ENCODE measurements at regions not wholly inside any gene's neighbourhood (a gene's known extent, or its start where the extent isn't known, plus 50 kb on each side); places are given as distances from the start of the nearest gene placed in this dataset.

DNA sequence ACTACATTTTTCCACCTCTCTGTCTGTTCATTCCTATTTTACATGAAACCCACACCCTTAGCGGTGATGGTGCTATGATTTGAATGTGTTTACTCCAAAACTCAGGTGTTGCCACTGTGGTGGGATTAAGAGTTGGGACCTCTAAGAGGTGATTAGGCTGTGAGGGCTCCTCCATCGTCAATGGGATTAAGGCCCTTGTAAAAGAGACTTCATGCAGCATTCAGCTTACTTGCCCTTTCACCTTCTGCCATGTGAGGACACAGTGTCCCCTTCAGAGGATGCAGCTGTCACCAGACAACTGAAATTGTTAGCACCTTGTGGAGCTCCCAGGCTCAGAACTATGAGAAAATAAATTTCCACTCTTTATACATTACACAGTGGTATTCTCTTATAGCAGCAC, 182.2 kb downstream of the NOC3L start:
- Histone ChIP-seq H3K27ac (ENCODE audit: low read depth, low read length, poor library complexity, severe bottlenecking) (no peak overlapping the region), H2AFZ (ENCODE audit: low read length) (no peak overlapping the region), H3K4me2 (ENCODE audit: low read length) (no peak overlapping the region), H3K79me2 (ENCODE audit: insufficient read depth, low read depth, low read length) (no peaks in the 10 kb centered on the region), H4K20me1 (ENCODE audit: insufficient read depth, low read length) (no peaks in the 10 kb centered on the region), H3K9me3 (ENCODE audit: low read length) (no peaks in the 10 kb centered on the region), H3K9me2 (ENCODE audit: insufficient read depth, low read length) (no peaks in the 10 kb centered on the region), H3K4me1 (ENCODE audit: insufficient read depth, low read length, poor library complexity, severe bottlenecking) (no peaks in the 10 kb centered on the region), H3K36me3 (ENCODE audit: insufficient read depth, low read length) (no peaks in the 10 kb centered on the region), H3K4me3 (ENCODE audit: low read depth, low read length, poor library complexity, severe bottlenecking) (no peak overlapping the region)
- ChIA-PET CTCF (ENCODE audit: unreplicated experiment) (no interaction called here), POLR2A (interaction anchor here (0.7 kb wide), 1 partner anchor 82 kb away, joined by 4 read pairs; no protein-coding TSS in a partner anchor)
- DNase-seq (ENCODE audit: low spot score) = no peak
- TF ChIP-seq EZH2phosphoT487 (IDR thresholded peaks at IDR 0.05; ENCODE audit: borderline replicate concordance, low read depth, low read length) = no peak
- TF ChIP-seq, protein P1, sequence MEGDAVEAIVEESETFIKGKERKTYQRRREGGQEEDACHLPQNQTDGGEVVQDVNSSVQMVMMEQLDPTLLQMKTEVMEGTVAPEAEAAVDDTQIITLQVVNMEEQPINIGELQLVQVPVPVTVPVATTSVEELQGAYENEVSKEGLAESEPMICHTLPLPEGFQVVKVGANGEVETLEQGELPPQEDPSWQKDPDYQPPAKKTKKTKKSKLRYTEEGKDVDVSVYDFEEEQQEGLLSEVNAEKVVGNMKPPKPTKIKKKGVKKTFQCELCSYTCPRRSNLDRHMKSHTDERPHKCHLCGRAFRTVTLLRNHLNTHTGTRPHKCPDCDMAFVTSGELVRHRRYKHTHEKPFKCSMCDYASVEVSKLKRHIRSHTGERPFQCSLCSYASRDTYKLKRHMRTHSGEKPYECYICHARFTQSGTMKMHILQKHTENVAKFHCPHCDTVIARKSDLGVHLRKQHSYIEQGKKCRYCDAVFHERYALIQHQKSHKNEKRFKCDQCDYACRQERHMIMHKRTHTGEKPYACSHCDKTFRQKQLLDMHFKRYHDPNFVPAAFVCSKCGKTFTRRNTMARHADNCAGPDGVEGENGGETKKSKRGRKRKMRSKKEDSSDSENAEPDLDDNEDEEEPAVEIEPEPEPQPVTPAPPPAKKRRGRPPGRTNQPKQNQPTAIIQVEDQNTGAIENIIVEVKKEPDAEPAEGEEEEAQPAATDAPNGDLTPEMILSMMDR (conservative IDR thresholded peaks at IDR 0.05; ENCODE audit: low read length) = no peak
- intact Hi-C loops (cut with micrococcal nuclease; ENCODE audit: unreplicated experiment) = no loop called here
- BruUV-seq (replicated peaks) = no TSS peak

DNA sequence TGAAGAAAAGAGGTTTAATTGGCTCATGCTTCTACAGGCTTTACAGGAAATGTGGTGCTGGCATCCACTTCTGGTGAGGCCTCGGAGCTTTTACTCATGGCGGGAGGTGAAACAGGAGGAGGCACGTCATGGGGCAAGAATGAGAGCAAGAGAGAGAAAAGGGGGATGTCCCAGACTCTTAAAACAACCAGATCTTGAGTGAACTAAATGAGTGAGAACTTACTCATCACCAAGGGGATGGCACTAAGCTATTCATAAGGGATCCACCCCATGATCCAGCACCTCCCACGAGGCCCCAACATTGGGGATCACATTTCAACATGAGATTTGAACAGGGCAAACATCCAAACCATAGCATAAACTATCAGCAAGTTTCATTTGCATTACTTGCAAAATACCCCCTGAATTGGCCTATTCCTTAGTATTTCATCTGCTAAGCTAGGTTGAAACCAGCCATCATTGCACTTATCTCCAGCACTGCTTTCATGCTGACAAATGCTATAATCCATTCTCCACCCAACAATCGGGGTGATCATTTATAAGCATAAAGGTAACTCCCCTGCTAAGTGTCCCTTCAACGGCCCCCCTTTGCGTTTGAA, 179.0 kb downstream of the NOC3L start:
- Histone ChIP-seq H2AFZ (ENCODE audit: low read length) (no peak overlapping the region), H3K9me3 (ENCODE audit: low read length) (no peaks in the 10 kb centered on the region), H3K9me2 (ENCODE audit: insufficient read depth, low read length) (no peaks in the 10 kb centered on the region), H4K20me1 (ENCODE audit: insufficient read depth, low read length) (no peaks in the 10 kb centered on the region), H3K79me2 (ENCODE audit: insufficient read depth, low read depth, low read length) (no peaks in the 10 kb centered on the region), H3K4me2 (ENCODE audit: low read length) (no peak overlapping the region), H3K4me1 (ENCODE audit: insufficient read depth, low read length, poor library complexity, severe bottlenecking) (no peaks in the 10 kb centered on the region), H3K36me3 (ENCODE audit: insufficient read depth, low read length) (no peaks in the 10 kb centered on the region), H3K27ac (ENCODE audit: low read depth, low read length, poor library complexity, severe bottlenecking) (no peak overlapping the region), H3K4me3 (ENCODE audit: low read depth, low read length, poor library complexity, severe bottlenecking) (no peak overlapping the region)
- BruUV-seq (replicated peaks) = no TSS peak
- ChIA-PET CTCF (ENCODE audit: unreplicated experiment) (no interaction called here), POLR2A (no interaction called here)
- TF ChIP-seq EZH2phosphoT487 (IDR thresholded peaks at IDR 0.05; ENCODE audit: borderline replicate concordance, low read depth, low read length) = no peak
- TF ChIP-seq, protein P1 (conservative IDR thresholded peaks at IDR 0.05; ENCODE audit: low read length) = no peak
- intact Hi-C loops (cut with micrococcal nuclease; ENCODE audit: unreplicated experiment) = no loop called here
- DNase-seq (ENCODE audit: low spot score) = no peak

DNA sequence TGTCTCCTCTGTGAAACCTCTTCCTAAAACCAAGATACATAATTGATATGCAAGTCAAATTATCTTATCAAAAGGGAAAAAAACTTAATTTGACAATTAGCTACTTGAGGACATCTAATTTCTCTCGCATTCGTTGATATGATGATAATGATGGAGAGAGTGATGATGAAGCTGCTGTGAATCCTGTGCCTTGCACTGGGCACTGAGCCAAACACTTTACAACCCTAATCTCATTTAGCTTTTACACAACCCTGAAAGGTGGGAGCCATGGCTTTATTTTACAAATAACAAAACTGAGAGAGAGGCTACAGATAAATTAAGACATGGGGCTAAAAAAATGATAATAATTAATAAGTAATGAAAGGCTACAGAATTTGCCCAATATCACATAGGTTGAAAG, 176.0 kb downstream of the NOC3L start:
- Histone ChIP-seq H3K4me2 (ENCODE audit: low read length) (no peak overlapping the region), H2AFZ (ENCODE audit: low read length) (no peak overlapping the region), H3K79me2 (ENCODE audit: insufficient read depth, low read depth, low read length) (no peaks in the 10 kb centered on the region), H3K4me3 (ENCODE audit: low read depth, low read length, poor library complexity, severe bottlenecking) (no peak overlapping the region), H3K9me2 (ENCODE audit: insufficient read depth, low read length) (no peaks in the 10 kb centered on the region), H3K36me3 (ENCODE audit: insufficient read depth, low read length) (no peaks in the 10 kb centered on the region), H3K9me3 (ENCODE audit: low read length) (no peaks in the 10 kb centered on the region), H4K20me1 (ENCODE audit: insufficient read depth, low read length) (no peaks in the 10 kb centered on the region), H3K4me1 (ENCODE audit: insufficient read depth, low read length, poor library complexity, severe bottlenecking) (no peaks in the 10 kb centered on the region), H3K27ac (ENCODE audit: low read depth, low read length, poor library complexity, severe bottlenecking) (no peak overlapping the region)
- POLR2A ChIA-PET = no interaction called here
- no TSS peak for BruUV-seq (replicated peaks)
- no peak for TF ChIP-seq EZH2phosphoT487 (IDR thresholded peaks at IDR 0.05; ENCODE audit: borderline replicate concordance, low read depth, low read length)
- TF ChIP-seq, protein P1 (conservative IDR thresholded peaks at IDR 0.05; ENCODE audit: low read length) = no peak
- CTCF ChIA-PET (ENCODE audit: unreplicated experiment) = no interaction called here
- intact Hi-C loops (cut with micrococcal nuclease; ENCODE audit: unreplicated experiment) = no loop called here
- DNase-seq (ENCODE audit: low spot score) = no peak
